ENCODE measurements at regions not wholly inside any gene's neighbourhood (a gene's known extent, or its start where the extent isn't known, plus 50 kb on each side); places are given as distances from the start of the nearest gene placed in this dataset.
A peak's percentile ranks its signal among the peaks of the same experiment; 100 is the strongest.

DNA sequence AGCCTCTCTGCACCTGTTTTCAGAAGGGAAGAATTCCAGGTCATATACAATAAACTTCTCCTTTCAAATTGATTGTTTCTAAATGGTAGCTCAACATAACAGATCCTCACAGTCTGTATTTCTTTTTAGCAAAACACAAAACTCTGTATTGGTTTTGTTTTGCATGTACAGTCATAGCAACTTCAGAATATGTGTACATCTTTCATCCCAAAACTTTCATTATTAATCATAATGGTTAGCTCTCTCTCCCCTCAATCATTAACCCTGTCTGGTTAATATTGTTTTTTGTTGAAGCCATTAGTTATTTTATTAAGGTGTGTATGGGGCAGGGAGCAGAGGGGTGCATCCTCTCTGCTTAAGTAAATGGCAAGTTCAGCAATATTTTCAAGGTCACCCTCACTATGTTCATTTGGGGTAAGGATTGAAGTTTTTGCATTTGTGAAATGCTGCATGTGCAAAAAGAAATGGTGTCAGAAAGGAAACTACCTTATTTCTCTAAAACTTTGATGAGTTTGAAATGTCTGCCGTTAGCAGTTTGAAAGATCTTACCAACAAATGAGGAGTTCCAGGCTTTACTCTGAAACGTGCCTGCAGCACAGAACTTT is 136.8 kb upstream of the BTBD3 start:
- no peaks in the 10 kb centered on the region for H3K9me3 Mint-ChIP-seq
- Histone ChIP-seq H3K9me3 (ENCODE audit: low read depth) (no peaks in the 10 kb centered on the region), H3K27me3 (peaks cover 20% of the 10 kb centered on the region), H3K9ac (no peak overlapping the region), H3K27ac (no peak overlapping the region), H2AFZ (replicated peaks) (no peak overlapping the region), H4K20me1 (ENCODE audit: low read depth) (no peaks in the 10 kb centered on the region), H3K4me2 (no peak overlapping the region), H3F3A (ENCODE audit: low read depth) (peaks cover 3% of the 10 kb centered on the region), H3K36me3 (no peaks in the 10 kb centered on the region), H3K4me1 (peaks cover 11% of the 10 kb centered on the region), H3K4me3 (no peak overlapping the region), H3K79me2 (ENCODE audit: low read depth) (no peaks in the 10 kb centered on the region)
- no peaks in the 10 kb centered on the region for H3K36me3 Mint-ChIP-seq
- peaks cover 9% of the 10 kb centered on the region for H3K4me1 Mint-ChIP-seq
- DNase-seq (ENCODE audit: low spot score), result no peak
- no peak for TF ChIP-seq EZH2 (IDR thresholded peaks at IDR 0.05)
- no peak for TF ChIP-seq EZH2phosphoT487 (IDR thresholded peaks at IDR 0.05)
- TF ChIP-seq, protein P1, sequence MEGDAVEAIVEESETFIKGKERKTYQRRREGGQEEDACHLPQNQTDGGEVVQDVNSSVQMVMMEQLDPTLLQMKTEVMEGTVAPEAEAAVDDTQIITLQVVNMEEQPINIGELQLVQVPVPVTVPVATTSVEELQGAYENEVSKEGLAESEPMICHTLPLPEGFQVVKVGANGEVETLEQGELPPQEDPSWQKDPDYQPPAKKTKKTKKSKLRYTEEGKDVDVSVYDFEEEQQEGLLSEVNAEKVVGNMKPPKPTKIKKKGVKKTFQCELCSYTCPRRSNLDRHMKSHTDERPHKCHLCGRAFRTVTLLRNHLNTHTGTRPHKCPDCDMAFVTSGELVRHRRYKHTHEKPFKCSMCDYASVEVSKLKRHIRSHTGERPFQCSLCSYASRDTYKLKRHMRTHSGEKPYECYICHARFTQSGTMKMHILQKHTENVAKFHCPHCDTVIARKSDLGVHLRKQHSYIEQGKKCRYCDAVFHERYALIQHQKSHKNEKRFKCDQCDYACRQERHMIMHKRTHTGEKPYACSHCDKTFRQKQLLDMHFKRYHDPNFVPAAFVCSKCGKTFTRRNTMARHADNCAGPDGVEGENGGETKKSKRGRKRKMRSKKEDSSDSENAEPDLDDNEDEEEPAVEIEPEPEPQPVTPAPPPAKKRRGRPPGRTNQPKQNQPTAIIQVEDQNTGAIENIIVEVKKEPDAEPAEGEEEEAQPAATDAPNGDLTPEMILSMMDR (IDR thresholded peaks at IDR 0.05), result no peak
- H3K4me3 Mint-ChIP-seq, result no peak overlapping the region
- H3K27me3 Mint-ChIP-seq (ENCODE audit: insufficient read depth, low read depth), result no peaks in the 10 kb centered on the region
- no peak overlapping the region for H3K27ac Mint-ChIP-seq

DNA sequence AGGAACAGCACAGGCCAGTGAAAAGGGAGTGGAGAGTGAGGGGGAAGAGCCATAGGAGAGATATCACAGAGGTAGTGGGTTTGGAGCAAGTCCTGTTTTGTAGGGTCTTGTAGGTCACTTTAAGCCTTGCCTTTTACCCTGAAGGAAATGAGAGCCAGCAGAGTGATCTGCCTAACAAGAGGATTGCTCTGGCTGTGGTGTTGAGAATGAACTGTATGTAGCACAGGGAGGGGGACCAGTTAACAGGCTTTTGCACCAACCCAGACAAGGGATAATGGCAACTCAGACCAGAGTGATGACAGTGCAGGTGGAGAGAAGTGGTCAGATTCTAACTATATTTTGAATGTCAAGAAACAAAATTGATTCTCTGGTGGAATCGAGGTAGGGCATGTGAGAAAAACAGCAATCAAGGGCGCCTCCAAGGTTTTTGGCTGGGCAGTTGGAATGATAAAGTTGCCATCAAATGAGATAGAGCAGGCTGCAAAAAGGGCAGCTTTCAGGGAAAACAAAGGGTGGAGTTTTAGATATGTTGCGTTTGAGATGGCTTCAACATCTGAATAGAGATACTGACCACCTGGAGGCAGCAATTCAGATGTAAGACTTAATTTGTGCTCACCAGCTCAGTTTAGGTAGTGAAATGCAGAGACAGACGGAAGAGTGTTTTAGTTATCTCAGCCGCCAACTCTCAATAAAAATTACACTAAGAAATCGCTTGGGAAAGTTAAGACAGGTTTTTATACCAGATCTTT is 134.4 kb upstream of the BTBD3 start:
- peak overlapping the region; percentile 13 for H3K4me2 ChIP-seq
- peaks cover 20% of the 10 kb centered on the region for H3K27me3 ChIP-seq
- H3K79me2 ChIP-seq (ENCODE audit: low read depth), result no peaks in the 10 kb centered on the region
- no peak overlapping the region for H3K27ac ChIP-seq
- H3K9me3 Mint-ChIP-seq, result no peaks in the 10 kb centered on the region
- H3K4me1 ChIP-seq, result no peaks in the 10 kb centered on the region
- H4K20me1 ChIP-seq (ENCODE audit: low read depth), result no peaks in the 10 kb centered on the region
- no peak overlapping the region for H3K27ac Mint-ChIP-seq
- H3K4me3 Mint-ChIP-seq, result no peak overlapping the region
- H3K9ac ChIP-seq, result no peak overlapping the region
- no peak overlapping the region for H2AFZ ChIP-seq (replicated peaks)
- peaks cover 7% of the 10 kb centered on the region for H3K27me3 Mint-ChIP-seq (ENCODE audit: insufficient read depth, low read depth)
- peaks cover 6% of the 10 kb centered on the region for H3K4me1 Mint-ChIP-seq
- no peak for DNase-seq (ENCODE audit: low spot score)
- no peak overlapping the region for H3K4me3 ChIP-seq
- H3K36me3 Mint-ChIP-seq, result no peaks in the 10 kb centered on the region
- H3K9me3 ChIP-seq (ENCODE audit: low read depth), result no peaks in the 10 kb centered on the region
- no peaks in the 10 kb centered on the region for H3K36me3 ChIP-seq
- no peaks in the 10 kb centered on the region for H3F3A ChIP-seq (ENCODE audit: low read depth)
- TF ChIP-seq EZH2phosphoT487 (IDR thresholded peaks at IDR 0.05) (no peak), EZH2 (IDR thresholded peaks at IDR 0.05) (no peak)
- TF ChIP-seq, protein P1 (IDR thresholded peaks at IDR 0.05), result no peak

DNA sequence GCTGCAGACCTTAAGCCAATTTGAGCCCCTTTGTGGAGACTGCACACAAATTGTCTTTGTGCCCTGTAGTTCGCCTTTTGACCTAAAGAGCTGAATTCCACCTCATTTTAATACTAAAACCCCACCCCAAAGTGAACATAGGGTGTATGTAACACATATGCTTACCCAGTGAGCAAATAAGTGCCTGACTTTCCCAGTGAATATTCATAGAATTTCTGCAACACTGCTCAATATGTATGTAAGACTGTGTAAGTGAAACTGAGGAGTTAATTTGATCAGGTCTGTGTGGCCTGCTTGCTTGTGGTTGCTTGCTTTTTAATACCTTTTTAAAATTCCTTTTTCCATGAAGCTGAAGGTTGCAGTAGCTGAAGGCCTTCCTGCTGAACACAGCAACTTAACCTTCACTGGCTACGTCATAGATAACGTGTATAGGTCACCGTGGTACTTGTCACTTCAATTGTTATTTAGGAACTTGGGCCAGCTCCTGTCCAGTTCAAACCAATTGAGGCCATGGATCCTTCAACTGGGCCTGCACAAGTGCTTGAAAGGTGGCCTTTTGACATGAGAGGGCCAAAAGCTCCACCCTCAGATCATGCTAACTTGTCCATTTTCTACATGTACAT is 131.7 kb upstream of the BTBD3 start:
- H3K4me1 ChIP-seq, result no peaks in the 10 kb centered on the region
- H3F3A ChIP-seq (ENCODE audit: low read depth), result no peaks in the 10 kb centered on the region
- no peak overlapping the region for H3K4me3 ChIP-seq
- peaks cover 20% of the 10 kb centered on the region for H3K27me3 ChIP-seq
- no peak overlapping the region for H3K27ac ChIP-seq
- no peaks in the 10 kb centered on the region for H3K36me3 ChIP-seq
- no peak overlapping the region for H3K4me2 ChIP-seq
- H3K9me3 ChIP-seq (ENCODE audit: low read depth), result no peaks in the 10 kb centered on the region
- no peak overlapping the region for H3K4me3 Mint-ChIP-seq
- H3K36me3 Mint-ChIP-seq, result no peaks in the 10 kb centered on the region
- peaks cover 9% of the 10 kb centered on the region for H3K27me3 Mint-ChIP-seq (ENCODE audit: insufficient read depth, low read depth)
- no peak overlapping the region for H3K9ac ChIP-seq
- no peaks in the 10 kb centered on the region for H3K79me2 ChIP-seq (ENCODE audit: low read depth)
- no peaks in the 10 kb centered on the region for H4K20me1 ChIP-seq (ENCODE audit: low read depth)
- no peak overlapping the region for H2AFZ ChIP-seq (replicated peaks)
- no peaks in the 10 kb centered on the region for H3K9me3 Mint-ChIP-seq
- no peak overlapping the region for H3K27ac Mint-ChIP-seq
- DNase-seq (ENCODE audit: low spot score), result no peak
- no peak for TF ChIP-seq EZH2 (IDR thresholded peaks at IDR 0.05)
- TF ChIP-seq EZH2phosphoT487 (IDR thresholded peaks at IDR 0.05), result no peak
- H3K4me1 Mint-ChIP-seq, result peaks cover 6% of the 10 kb centered on the region
